HT1080 (cell line): ENCODE measurements at regions not wholly inside any gene's neighbourhood (a gene's known extent, or its start where the extent isn't known, plus 50 kb on each side); places are given as distances from the start of the nearest gene placed in this dataset.
"Not testable (repeated sequence)": the region's sequence is repeated elsewhere in the genome, so short reads cannot be mapped to it uniquely, and the experiment has no call there.

Source experiments
- DNase-seq: peaks from one replicate; pipeline ENCODE4 v3.0.0-alpha.2; 2015; ENCODE audit warnings: low read depth

DNA sequence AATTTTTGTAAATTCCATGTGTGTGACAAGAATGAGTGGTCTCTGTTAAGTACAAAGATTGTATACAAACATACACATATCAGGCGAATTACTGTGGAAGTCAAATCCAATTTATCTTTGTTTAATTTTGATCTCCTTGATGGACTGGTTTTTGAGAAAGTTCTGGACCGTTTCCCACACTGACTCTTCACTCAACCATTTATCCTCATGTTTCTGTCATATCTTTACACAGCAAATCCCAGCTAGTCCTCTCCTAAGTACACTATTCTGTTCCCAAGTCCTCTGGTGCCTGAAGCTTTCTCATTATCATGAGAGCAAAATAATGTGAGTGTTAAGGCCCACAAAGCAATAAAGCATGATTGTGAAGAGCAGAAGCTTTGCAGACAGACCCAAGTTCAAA is 189.9 kb downstream of the WNT5A start:
- DNase-seq, result no peak

DNA sequence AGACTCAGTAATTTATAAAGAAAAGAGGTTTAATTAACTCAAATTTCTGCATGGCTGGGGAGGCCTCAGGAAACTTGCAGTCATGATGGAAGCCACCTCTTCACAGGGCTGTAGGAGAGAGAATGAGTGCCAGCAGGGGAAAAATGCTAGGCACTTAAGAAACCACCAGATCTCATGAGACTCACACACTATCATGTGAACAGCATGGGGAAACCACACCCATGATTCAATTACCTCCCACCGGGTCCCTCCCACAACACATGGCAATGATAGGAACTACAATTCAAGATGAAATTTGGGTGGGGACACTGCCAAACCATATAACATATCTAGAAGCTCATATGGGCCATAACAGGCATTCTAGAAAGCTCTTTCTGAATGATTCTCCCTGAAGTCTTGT is 190.3 kb downstream of the WNT5A start:
- no peak for DNase-seq

DNA sequence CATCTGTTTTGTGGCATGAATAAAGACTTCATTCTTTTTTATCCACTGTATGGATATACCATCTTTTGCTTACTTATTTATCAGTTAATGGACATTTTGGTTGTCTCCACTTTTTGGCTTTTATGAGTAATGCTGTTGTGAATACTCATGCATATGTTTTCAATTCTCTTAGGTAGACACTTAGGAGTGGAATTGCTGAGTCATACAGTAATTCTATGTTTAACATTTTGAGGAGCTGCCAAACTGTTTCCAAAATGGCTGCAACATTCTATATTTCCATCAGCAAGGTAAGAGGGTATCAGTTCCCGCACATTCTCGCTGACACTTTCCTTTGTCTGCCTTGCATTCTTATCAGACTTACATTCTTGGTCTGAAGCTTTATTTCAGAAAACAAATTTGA is 191.1 kb downstream of the WNT5A start:
- DNase-seq, result no peak

DNA sequence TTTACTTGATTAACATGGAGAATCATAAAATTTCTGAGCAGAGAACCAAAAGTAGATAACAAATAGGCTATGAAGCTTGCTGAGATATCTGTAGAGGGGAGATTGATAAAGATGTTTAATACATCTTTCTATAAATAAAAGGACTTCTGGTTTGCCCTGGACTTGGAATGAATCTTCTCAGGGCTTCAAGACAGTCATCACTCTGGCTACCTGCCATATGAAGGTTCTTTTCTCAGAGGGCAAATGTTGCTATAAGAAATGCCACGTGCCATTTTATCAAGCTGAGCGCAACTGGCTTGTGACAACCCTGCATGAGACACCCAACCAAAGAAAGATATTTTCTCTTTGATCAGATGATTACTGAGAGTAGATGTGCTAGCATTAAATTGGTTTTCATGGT is 192.5 kb downstream of the WNT5A start:
- DNase-seq, result no peak

DNA sequence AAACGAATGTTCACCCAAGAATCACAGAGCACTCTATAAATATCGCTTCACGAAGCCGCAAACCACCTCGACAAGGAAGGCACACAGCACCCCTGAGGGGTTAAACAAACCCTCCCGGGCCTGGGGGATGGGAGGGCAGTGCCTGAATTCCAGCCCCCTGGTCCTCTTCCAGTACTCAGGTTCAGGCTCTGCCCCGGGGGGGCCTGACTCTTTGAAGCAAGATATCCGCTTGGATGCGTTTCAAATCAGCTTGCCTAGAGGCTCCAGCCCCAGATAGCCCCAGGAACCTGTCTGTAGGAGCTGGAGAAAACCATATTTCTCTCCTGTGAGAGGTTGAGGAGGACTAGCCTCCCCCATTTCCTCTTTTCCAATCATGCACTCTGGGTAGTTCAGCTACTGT is 194.7 kb downstream of the WNT5A start:
- DNase-seq, result no peak

DNA sequence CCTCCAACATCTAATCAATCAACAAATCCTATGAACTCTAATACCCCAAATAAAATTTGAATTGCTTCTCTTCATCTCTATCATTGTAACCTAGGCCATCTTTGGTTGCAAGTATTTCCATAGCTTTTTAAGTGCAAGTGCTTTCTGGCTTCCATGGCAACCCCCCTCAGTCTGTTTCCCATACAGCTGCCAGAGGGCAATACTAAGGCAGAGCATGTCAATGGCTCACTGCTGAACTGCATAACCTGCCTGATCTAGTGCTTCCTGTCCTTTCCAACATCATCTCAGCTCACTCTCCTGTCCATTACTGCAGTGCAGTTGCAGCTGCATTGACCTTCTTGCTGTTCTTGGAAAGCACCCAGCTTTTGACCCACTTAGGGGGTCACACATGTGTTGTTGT is 198.4 kb downstream of the WNT5A start:
- no peak for DNase-seq

DNA sequence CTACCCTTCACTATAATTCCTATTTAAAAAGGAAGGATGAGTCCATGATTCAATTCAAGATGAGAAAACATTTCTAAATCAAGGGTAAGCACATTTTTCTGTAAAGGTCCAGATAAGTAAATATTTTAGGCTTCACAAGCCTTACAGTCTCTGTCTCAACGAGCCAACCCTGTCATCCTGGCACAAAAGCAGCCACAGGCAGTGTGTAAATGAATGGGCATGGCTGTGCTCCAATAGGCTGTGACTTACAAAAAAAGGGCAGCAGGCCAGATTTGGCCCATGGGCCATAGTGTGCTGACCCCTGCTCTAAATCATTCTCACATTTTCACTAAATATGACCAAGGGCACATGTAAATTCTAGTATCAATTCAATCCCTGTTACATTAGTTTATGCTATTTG is 200.4 kb downstream of the WNT5A start:
- no peak for DNase-seq

DNA sequence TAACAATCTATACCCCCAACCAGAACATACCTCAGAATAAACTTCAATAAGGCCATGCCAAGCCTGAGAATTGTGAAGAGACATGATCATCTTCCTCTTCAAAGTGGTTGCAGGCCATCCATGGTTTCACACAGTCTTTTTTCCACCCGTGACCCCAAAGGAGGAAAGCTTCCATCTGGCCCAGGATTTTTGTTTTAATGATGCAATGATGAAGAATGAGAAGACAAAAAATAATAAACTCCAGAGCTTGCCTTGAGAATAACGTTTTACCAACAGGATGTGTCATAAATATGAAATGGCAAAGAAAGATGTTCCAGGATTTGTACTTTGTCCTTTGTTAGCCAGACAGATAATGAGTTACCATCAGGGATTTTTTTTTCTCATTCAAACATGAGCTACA is 201.9 kb downstream of the WNT5A start:
- no peak for DNase-seq

DNA sequence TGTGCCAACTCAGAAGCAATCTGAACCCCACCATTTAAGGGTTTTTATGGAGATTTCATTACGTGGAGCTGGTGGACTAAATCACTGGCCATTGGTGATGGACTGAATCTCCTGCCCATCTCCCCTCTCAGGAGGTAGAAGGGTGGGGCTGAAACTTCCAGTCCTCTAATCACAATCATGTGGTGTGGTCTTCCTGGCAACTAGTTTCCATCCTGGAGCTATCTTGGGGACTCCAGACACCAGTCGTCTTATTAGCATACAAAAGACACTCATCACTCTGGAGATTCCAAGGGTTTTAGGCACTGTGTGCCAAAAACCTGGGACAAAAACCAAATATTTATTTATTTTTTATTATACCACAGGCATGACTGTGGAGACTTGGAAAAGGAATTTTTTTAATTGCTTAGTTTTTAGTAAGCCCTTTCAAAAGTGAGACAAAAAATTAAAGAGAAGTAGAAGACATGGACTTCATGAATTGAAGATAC is 203.6 kb downstream of the WNT5A start:
- DNase-seq, result no peak

DNA sequence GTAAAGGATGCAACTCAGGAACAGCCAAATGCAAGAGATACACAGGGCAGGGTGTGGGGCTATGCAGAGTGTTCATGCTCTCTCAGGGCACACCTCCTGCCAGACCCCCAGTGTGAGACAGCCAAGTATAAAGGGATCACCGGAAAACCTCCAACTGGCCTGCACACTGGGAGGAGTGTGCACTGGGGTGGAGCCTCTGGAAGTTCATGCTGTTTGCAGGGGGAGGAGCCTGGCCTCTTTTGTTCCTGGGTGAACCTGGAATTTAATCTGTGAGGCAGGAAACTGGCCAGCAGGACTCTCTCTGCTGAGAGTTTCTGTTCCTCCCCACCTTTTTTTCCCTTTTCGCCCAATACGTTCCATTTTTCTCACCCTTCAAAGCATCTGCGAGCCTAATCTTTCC is 204.1 kb downstream of the WNT5A start:
- DNase-seq, result no peak

DNA sequence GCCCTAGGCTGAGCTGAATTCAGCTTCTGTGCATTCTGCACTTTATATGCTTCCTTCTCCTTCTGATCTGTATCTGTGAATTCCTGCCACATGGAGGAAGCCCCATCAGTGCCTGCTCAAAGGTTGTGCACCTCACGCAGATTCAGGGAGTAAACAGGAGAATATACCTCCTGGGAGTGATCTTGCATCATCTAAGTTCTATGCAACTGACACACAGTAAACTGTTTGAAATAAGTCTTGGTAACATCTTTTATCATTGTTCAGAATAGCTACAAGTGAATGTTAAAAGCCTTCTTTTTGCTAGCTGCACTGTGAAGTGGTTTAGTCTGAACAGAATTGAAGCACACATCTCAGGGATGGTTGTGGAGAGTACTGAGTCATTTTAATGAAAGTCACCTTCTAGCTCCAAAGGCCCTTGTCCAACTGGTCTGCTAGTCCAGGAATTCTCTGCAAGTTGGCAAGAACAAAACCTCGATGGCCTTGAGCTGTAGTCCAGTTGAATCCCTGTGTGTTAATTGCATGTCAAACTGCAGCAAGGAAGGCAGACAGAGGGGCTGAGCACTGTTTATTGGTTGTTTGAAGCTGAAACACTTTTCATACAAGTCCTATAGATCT is 215.0 kb downstream of the WNT5A start:
- no peak for DNase-seq

DNA sequence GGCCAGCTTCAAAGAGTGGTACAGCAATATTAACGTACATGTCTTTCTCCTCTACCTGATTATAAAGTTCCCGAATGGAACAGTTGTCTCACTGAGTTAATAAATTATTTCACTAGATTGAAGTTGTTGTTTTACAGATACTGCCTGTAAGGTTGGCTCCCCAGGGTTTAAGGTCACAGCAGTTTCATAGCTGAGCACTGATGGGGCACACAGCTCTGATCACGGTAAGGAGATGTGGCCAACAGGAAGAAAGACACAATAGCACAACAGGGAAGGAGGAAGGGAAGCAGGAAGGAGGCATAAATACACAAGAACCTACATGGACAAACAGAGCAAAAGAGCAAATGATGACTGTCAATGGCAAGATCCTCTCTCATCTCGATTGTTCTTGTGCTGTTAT is 215.6 kb downstream of the WNT5A start:
- no peak for DNase-seq

DNA sequence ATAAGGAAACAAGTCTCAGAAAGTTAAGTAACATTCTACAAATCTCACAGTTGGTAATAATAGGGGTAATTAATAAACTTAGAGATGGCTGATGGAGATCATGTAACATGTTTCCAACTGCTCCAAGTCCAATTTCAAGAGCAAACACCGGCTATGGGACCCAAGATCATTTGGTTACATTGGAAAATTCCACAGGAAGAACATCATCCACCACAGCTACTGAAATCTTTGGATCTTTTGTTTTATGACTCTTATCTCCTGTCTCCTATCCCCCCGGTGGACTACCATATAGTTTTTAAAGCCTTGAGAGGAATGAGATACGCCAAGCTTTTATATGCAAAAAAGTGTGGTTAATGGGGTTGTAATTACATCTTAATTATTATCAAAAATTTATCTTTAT is 216.1 kb downstream of the WNT5A start:
- DNase-seq, result peak; percentile 47

DNA sequence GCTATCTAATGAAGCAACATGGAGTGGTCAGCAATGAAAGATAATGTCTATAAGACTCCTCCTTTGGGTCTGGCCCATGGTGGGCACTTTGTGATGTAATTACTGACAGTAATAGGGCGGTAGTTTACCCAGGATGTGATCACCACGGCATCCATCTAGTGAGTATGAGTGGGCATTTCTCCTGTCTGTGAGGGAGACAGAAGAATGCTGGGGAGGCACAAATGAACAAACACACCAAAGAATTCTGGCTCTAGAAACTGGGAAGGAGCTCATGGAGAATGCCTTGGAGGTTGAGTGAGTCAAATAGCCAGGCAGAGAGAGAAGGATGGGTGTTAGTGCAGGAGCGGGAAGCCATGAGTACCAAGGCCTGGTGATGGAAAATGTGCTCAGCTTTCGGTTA is 217.5 kb downstream of the WNT5A start:
- DNase-seq, result no peak

DNA sequence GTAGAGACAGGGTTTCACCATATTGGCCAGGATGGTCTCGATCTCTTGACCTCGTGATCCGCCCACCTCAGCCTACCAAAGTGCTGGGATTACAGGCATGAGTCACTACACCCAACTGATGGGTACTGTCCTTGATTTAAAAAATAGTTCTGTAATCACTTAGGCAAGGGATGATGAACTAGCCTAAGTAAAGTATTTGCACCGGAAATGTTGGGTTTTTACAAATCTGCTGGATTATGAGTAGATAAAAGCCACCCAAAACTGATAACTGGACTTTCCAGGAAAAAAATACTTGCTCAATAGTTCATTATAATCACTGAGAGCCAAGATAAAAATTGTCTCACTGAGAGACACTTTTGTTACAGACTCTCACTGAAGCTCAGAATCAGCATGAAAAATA is 218.0 kb downstream of the WNT5A start:
- DNase-seq, result no peak

DNA sequence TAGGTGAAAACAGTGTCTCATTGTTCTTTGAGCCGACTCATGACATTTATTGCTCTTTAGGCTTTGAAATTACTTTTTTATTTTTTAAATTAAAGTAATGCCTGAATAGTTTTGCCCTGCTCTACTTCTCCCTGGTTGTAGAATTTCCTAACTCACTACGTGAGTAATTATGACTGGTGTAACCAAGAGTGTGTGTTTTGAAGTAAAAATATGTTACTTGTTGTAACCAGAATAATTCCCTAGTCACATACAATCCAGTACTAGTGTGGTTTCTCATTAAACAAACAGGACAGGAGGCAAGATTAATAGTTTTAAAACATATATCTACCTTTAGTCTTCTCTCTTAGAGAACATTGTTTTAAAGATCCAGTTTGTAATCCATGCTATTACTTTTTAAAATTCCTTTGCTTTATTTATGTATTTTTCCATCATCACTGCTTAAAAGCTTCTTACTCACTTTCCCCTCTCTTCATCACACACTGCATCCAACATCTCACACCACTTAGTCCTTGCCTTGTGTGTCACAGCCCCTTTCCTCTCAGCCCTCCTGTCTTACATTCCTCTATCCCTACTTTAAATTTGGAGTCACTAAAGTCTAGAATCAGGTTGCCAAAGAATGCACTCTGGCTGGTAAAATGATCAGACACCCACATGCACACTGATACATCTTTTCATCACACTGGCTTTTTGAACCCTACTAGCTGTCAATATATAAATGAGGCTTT is 219.7 kb downstream of the WNT5A start:
- no peak for DNase-seq

DNA sequence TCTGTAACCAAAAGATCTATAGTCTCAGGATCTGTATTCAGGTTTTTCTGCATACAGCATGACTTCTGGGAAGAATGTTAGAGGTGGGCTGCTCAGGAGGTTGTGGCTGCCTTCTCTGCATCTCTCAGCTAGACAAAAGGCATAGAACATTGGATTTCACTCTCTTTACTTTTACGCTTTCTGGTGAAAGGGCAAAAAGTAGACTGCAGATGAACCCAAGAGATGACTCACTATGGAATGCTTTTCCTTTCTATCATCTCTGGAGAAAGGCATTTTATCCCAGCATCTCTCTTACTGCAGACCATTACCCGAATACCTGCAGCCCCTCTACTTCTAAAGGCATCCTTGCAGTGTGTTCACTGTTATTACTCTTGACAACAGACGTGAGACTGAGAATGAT is 222.2 kb downstream of the WNT5A start:
- DNase-seq, result peak; percentile 17

DNA sequence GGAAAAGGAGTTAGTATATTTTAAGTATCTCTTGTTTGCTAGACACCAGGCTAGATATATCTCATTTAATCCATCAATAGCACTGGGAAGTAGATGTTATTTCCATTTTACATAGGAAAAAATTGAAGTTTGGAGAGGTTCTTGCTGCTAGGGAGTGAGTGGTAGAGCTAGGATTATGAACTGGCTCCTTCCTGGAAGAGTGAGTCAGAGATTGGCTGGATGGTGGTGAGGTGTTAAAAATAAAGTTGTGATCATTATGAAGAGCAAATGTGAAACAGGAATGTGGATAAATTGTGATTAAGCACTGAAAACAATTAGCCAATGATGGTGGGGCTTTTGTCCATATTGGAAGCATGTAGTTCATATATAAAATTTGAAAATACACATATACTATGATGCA is 234.2 kb downstream of the WNT5A start:
- peak; percentile 44 for DNase-seq

DNA sequence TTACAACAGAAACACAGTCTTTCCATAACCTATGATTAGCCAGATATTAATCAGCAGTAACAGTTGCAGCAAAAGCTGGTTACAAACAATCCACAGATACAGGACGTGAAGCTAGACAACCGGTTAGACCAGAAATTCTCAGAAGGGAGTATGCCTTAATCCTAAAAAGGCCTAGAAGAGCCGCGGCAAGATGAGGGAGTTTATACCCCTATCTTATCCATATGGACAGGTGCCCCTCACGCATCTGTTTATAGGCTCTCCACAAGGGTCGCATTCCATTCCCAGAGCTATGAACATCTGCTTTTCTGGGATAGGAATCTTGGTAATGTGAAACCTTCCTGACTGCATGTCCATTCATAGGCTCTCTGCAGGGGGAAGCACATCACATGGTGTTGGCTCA is 237.9 kb downstream of the WNT5A start:
- DNase-seq, result not testable (repeated sequence)

DNA sequence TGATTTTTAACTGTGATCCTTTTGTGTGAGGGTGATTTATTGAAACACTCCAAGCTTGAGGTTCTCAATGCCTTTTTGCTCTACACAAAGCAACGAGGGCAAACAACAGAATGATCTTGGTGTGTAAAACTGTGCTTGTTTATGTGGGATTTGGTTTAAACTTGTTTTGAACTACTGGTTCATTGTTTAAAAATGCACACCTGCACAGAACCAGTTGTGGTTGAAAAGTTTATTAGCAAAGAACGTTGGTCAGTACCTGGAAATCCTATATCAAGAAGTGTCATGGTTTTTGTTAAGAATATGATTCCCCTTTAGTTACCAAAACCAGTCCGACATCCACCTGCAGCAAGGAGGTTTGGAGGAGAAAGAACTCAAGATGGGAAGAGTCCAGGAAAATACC is 239.4 kb downstream of the WNT5A start:
- DNase-seq, result no peak

DNA sequence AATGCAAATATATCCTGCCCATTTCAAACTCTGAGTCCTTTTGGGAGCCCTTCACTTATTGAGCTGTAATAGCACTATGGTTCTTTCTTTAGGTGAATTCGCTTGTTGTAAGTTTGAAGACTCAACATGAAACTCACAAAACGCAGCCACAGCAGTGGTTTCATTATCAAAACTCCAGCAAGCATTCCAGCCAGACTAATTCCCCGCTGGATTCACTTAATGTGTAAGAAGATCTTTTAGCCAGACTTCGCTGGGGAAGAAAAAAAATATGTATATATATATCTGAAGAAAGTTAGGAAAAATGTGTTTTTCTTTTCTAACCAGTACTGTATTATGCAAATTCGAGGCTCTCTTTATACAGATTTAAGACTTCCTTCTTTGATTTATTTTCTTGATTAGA is 241.1 kb downstream of the WNT5A start:
- no peak for DNase-seq

DNA sequence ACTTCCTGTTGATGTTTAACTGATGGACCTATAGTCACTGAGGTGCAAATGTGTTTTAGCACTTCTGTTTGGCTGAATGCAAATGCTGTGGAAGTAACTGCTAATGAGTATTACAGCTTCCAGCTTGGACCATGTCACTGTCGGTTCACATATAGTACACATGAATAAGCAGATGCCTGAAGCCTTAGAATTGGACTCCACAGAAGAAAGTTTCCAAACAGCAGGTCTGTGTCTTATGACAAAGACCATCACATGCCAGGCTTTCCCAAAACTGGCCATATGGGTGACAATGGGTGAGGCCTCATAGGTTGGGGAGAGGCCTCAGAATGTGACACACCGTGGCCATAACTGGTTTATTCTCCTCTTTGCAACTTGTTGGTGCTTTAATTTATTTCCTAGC is 241.8 kb downstream of the WNT5A start:
- DNase-seq, result no peak

DNA sequence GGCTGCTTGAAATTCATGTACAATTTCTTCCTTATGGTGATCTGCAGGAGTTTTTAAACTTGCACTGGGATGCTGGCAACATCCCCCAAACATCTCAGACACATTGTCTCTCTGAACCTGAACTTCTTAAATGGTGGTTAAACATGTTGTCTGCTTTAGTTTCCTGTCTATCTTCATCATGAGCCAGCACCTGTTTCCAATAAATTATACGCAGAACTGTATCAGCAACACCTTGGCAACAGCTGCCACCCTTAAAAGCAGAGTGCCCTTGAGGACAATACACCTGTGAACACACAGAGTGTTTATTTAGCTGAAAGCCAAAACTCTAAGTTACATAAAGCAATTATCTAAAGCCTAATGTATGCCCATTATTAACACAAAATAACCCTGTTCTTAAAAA is 242.9 kb downstream of the WNT5A start:
- DNase-seq, result no peak
